HG02610 (cell line): ENCODE measurements at regions not wholly inside any gene's neighbourhood (a gene's known extent, or its start where the extent isn't known, plus 50 kb on each side); places are given as distances from the start of the nearest gene placed in this dataset.

Experiments
- ATAC-seq: cut with Tn5 transposase; IDR thresholded peaks from one replicate; pipeline ENCODE4 v1.9.1; 2021; ENCODE audit warnings: mild to moderate bottlenecking, moderate library complexity; ENCODE audit not compliant: unreplicated experiment

- ATAC-seq: no peak
Observed at GRCh38 chr6:147065786-147066185, 138.4 kb upstream of the STXBP5 start.

GRCh38 chr6:147067184-147067583 lies 137.0 kb upstream of the STXBP5 start:
- no peak for ATAC-seq

- no peak for ATAC-seq
Observed at GRCh38 chr6:147071776-147072175, 132.4 kb upstream of the STXBP5 start.

- no peak for ATAC-seq
Observed at GRCh38 chr6:147075381-147075780, 128.8 kb upstream of the STXBP5 start.

GRCh38 chr6:147077251-147077650 lies 127.0 kb upstream of the STXBP5 start:
- ATAC-seq: no peak

- no peak for ATAC-seq
Observed at GRCh38 chr6:147078106-147078505, 126.1 kb upstream of the STXBP5 start.

- no peak for ATAC-seq
Observed at GRCh38 chr6:147078602-147079001, 125.6 kb upstream of the STXBP5 start.

GRCh38 chr6:147080225-147080624 lies 124.0 kb upstream of the STXBP5 start:
- ATAC-seq: no peak

- no peak for ATAC-seq
Observed at GRCh38 chr6:147081076-147081609, 123.1 kb upstream of the STXBP5 start.

GRCh38 chr6:147087641-147088040 lies 116.6 kb upstream of the STXBP5 start:
- no peak for ATAC-seq

- no peak for ATAC-seq
Observed at GRCh38 chr6:147088861-147089260, 115.4 kb upstream of the STXBP5 start.

- no peak for ATAC-seq
Observed at GRCh38 chr6:147095316-147095715, 108.9 kb upstream of the STXBP5 start.

- no peak for ATAC-seq
Observed at GRCh38 chr6:147099974-147100373, 104.2 kb upstream of the STXBP5 start.

- no peak for ATAC-seq
Observed at GRCh38 chr6:147103007-147103406, 101.2 kb upstream of the STXBP5 start.

GRCh38 chr6:147103694-147104093 lies 100.5 kb upstream of the STXBP5 start:
- no peak for ATAC-seq

- no peak for ATAC-seq
Observed at GRCh38 chr6:147105786-147106185, 98.4 kb upstream of the STXBP5 start.

GRCh38 chr6:147106759-147107401 lies 97.3 kb upstream of the STXBP5 start:
- no peak for ATAC-seq

GRCh38 chr6:147108259-147108910 lies 95.8 kb upstream of the STXBP5 start:
- ATAC-seq: no peak

GRCh38 chr6:147109707-147110106 lies 94.5 kb upstream of the STXBP5 start:
- ATAC-seq: no peak

- ATAC-seq: no peak
Observed at GRCh38 chr6:147116056-147116455, 88.2 kb upstream of the STXBP5 start.

- ATAC-seq: no peak
Observed at GRCh38 chr6:147117011-147117410, 87.2 kb upstream of the STXBP5 start.

GRCh38 chr6:147117580-147117979 lies 86.6 kb upstream of the STXBP5 start:
- no peak for ATAC-seq

- ATAC-seq: no peak
Observed at GRCh38 chr6:147119310-147119709, 84.9 kb upstream of the STXBP5 start.
